ENCODE measurements at regions not wholly inside any gene's neighbourhood (a gene's known extent, or its start where the extent isn't known, plus 50 kb on each side); places are given as distances from the start of the nearest gene placed in this dataset.

DNA sequence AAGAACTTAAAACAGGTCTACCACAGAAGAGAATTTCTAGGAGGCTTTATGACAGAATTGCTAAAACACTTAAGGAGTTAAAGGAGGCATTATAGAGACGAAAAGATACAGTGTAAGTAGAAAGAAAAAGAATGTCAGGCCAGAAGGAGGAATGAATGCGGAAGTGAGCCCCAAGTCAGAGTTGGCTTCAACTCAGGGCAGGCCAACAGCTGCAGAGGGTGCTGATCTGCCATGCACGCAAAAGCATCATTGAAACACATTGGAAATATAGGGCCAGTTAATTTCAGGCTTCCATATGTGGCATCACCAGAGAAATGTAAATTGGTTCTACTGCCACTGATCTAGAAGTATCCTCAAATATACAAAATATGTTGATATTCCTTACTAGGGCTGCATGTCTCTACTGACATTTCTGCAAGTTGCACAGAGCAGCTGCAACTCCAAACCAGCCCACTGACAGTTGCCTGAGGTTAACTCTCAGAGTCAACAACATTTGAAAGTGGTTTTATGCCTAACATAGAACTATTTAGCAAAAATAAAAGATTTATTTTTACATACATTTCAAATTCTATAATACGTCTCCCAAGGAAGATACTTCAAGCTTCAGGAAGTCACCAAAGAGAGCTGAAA, 324.1 kb downstream of the C11orf87 start:
- intact Hi-C loops (cut with micrococcal nuclease), result no loop called here

DNA sequence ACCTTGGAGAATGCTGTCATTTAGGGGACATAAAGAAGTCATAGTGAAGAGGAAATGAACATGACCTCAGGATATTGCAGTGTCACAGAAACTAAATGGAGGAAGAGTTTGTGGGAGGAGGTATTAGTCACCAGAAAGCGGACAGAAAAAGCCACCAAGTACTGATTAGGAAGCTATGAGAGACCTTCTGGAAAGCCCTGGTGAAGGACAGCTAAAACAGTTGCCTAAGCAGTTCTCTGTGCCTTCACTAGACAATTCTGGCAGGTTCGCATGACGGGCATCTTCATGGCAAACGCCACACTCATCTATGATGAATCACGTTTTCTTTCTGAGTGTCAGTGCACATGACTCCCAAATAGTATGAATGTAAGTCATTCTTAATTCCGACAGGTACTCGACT, 325.8 kb downstream of the C11orf87 start:
- intact Hi-C loops (cut with micrococcal nuclease), result no loop called here

GRCh38 chr11:109749476-109749875, 327.5 kb downstream of the C11orf87 start:
- intact Hi-C loops (cut with micrococcal nuclease), result no loop called here

DNA sequence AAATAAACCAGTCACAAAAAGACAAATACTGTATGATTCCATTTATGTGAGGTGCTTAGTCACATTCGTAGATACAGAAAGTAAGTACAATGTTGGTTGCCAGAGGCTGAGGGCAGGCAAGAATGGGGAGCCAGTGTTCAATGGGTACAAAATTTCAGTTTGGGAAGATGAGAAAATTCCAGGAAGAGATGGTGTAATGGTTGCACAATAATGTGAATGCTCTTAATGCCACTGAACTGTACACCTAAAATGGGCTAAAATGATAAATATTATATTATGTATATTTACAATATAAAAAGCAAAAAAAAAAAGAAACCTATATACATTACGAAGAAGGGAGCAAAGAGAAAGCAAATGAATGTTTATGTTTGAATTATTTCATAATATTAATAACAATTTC, 329.0 kb downstream of the C11orf87 start:
- intact Hi-C loops (cut with micrococcal nuclease), result no loop called here

DNA sequence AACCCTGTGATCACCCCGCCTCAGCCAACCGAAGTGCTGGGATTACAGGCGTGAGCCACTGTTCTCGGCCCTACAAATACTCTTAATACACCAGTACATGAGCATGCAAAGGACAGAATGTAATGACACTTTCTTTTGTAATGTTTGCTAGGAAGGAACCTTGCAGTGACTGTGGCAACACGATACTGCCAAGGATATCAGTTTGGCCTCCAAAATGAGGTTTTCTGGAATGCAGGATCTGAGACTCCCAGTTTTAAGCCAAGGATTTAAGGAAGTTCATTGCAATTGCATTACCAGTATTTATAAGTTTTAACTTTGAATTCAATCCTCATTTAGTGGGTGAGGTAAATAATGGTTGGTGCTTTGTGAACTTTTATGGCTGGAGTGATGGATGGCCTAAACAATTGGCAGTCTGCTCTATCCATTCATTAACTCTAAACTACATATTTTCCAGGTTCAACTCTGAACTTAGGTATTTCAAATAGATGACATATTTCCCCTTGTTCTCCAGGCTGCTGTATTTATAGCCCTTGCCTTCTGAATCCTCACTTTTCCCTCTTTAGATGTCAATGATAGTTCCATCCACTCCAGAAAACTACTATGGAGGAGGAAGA, 330.3 kb downstream of the C11orf87 start:
- intact Hi-C loops (cut with micrococcal nuclease), result no loop called here

DNA sequence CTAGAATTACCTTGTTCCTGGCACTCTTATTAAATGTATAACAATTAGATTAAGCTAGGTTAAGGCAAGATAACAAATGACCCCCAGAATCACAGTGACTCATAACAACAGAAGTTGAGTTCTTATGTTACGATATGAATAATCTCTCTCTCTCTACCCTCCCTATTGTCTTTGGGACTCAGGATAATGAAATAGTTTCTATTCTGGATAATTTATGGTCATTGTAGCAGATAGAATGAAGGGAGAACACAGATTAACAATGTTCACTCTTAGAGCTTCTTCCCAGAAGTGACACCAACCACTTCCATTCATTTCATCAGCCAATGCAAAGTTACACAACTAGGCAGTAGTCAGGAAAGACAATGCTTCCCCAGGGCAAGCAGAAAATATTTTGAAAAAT, 334.5 kb downstream of the C11orf87 start:
- intact Hi-C loops (cut with micrococcal nuclease), result no loop called here

- intact Hi-C loops (cut with micrococcal nuclease), result no loop called here
Observed at GRCh38 chr11:109756951-109757350, 335.0 kb downstream of the C11orf87 start.

- intact Hi-C loops (cut with micrococcal nuclease), result no loop called here
Observed at GRCh38 chr11:109762546-109762945, 330.6 kb upstream of the ZC3H12C start.

DNA sequence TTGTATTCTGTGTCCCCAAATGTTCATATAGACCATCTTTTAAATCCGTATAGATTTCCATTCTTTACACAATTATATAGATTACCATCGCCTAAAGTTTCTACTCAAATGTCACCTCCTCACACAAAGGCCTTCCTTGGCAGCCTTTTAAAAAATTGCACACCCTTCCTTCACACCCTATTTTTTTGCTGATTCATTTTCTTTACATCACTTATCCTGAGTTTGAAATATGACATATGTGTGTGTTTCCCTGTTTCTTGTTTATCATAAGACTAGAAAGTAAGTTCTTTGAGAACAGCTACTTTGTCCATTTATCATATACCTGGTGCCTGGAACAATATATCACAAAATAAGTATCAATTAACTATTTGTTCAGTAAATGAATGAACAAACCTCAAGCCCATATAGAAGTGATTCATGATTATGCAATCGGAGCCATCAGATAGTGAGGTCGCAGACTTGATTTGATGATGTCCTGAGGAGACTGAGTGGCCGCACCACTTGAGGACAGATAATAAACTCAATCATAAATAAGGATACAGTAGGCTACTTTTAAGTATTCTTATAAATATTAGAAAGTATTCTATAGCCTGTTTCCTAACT, 327.4 kb upstream of the ZC3H12C start:
- intact Hi-C loops (cut with micrococcal nuclease), result no loop called here

DNA sequence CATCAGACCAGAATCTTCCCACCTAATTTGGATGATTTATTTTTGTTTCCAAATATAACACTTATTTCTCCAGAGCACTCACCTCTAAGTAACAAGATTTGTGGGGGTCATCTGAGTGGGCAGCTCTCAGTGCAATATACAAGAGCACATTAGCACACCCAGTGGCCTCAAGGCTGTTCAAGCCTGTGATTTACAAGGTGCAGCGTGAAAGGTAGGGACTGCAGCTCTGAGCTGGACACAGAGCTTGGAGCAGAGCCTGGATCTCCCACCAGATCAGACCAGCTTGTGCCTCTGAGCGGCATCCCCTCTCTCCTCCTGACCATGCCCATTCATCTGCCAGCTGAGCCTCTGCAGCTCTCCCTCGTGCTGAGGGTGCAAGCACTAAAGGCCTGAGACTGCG, 323.3 kb upstream of the ZC3H12C start:
- intact Hi-C loops (cut with micrococcal nuclease), result no loop called here

DNA sequence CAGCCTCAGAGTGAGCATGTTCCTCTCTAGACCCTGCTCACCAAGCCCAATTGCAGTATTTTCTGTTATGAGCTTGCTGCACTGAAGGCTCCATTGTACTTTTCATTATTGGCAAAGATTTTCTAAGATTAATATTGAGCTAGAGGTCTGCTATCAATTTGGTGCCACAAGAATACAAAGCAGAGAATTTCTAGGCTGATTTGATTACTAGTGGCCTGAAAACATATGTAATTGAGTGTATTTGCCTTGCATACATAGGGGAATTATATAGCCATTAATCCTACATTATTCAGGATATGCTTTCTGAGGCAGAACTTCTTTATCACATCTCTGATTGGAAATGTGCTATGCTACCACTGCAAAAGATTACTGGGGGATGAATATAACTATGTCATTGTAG, 322.9 kb upstream of the ZC3H12C start:
- intact Hi-C loops (cut with micrococcal nuclease), result no loop called here

DNA sequence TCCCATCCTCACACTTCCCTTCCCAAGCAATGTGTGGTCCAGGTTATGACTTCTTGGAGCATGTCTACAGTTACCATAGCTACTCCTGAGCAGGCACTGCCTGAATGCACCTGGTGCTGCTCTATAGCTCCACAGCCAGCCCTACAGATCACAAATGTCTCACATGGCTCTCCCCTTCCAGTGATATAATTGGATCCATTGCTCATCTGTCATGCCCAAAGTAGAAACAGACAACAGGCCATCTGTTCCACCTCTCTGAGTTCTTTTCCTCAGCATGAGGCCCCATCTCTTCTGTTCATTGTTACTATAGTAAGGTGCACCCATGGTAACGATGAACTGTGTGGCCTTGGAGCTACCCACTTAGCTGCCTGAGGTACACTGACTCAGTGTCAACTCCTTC, 320.3 kb upstream of the ZC3H12C start:
- intact Hi-C loops (cut with micrococcal nuclease), result no loop called here

DNA sequence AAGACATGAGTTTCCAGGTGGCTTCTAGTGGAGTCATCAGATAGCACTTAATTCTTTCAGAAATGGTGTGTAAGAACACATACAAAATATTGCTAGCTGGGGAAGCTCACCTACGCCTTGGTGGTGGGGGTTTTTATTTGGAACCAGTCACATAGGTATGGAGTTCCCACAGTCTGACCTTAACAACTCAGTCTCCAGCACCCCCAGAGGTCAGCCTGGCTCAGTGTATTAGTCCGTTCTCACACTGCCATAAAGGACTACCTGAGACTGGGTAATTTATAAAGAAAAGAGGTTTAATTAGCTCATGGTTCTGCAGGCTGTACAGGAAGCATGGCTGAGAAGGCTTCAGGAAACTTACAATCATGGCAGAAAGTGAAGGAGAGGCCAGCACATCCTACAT, 317.5 kb upstream of the ZC3H12C start:
- intact Hi-C loops (cut with micrococcal nuclease), result no loop called here

- intact Hi-C loops (cut with micrococcal nuclease), result no loop called here
Observed at GRCh38 chr11:109783014-109783413, 310.2 kb upstream of the ZC3H12C start.

DNA sequence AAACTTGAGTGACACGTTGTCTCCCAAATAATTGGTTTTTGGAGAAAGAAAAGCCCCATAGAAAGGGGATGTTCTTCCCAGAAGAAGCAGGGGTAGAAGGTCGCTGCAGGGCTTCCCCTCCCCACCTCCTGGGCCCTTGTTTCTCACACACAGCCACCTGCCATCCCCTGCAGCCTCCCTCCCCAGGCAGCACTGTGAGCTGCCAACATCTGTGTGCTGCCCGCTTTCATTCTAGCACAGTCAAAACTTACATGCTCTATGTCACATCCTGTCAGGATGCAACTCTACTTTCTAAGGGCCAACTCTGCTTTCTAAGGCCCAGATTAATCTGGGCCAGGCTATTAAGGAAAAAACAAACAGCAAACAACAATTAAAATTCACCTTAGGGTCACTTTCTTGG, 309.4 kb upstream of the ZC3H12C start:
- intact Hi-C loops (cut with micrococcal nuclease), result no loop called here

DNA sequence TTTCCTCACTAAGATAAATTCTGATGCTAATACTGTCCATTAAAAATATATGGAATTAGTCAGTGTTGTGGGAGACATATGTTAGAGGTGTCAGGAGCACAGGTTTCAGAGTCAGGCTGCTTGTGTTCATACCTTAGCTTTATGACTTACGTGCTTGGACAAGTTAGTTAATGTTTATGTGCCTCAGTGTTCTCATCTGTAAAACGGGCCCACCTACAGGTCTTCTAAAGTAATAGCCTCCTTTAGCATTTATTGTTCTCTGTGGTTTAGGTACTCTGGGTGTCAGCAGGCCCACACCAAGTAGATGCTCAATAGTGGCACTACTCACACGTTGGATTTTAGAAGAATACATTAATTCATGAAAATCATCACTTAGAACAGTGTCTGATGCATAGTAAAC, 308.7 kb upstream of the ZC3H12C start:
- intact Hi-C loops (cut with micrococcal nuclease), result no loop called here

DNA sequence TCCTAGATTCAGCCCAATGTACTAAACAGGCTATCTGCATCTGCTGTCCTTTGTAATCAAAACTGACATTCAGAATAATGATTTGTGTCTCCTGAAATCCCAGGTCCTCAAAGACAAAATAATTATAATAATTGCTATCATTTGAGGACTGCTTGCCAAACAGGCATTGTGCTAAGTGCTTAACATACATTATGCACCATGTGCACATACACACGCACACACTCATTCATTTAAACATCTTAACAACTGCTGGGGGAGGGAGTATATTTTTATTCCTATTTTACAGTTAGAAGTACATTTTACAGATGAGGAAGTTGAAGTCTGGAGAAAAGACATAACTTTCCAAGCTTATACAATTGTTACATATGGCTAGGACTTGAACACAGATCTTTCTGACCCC, 308.0 kb upstream of the ZC3H12C start:
- intact Hi-C loops (cut with micrococcal nuclease), result no loop called here

GRCh38 chr11:109785714-109786113, 307.5 kb upstream of the ZC3H12C start:
- intact Hi-C loops (cut with micrococcal nuclease), result no loop called here

DNA sequence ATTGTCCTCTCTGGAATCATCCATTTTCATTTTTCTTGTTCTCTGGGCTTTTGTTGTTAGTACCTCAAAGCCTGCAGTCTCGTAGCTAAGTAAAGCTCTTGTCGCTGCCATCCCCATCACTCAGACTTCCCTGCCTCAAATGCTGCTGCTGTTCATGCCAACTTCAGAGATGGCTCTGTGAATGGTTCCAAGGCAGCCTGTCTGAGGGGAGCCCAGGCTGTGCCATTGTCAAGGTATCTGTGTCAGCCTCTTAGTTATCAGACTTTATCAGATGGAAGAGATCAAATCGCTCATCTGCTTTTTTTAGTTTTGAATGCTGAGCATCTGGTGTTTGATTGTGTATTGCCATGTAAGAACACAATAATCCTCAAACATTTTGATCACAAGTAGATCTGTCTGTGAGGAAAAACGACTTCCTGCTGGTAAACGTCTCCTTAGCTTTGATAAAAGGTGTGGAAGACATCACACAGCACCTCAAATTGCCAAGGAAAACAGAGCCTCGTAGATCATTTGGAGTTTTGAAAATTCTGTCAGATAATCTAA, 304.2 kb upstream of the ZC3H12C start:
- intact Hi-C loops (cut with micrococcal nuclease), result no loop called here

DNA sequence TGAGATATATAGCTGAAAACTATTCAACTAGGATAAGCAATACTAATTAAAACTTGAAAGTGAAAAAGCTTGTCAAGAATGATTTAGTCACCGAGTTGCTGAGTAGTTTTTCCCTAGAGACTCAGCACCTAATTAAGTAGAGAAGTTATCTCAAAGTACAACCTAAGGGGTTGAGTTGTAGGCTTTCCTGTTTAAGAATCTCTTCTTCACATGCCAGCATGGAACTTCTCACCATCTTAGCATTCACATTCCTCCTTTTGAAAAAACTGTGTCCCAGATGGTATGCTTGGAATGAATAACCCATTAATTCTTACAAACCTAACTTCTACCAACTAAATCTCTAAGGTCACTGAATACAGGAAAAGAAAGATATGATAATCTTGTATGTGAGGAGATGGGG, 303.3 kb upstream of the ZC3H12C start:
- intact Hi-C loops (cut with micrococcal nuclease), result no loop called here

GRCh38 chr11:109791337-109791736, 301.9 kb upstream of the ZC3H12C start:
- intact Hi-C loops (cut with micrococcal nuclease), result no loop called here

GRCh38 chr11:109794501-109794900, 298.7 kb upstream of the ZC3H12C start:
- intact Hi-C loops (cut with micrococcal nuclease), result no loop called here

- intact Hi-C loops (cut with micrococcal nuclease), result no loop called here
Observed at GRCh38 chr11:109795234-109795633, 298.0 kb upstream of the ZC3H12C start.

Data from T-helper 1 cell treated with Interleukin-12 subunit alpha and Interleukin-12 subunit beta and Interleukin-4 antibody, amounts not matched to agents 30 ng/mL and 1 ng/mL, for 36 hours (primary cell).